Liver (tissue), 8 donors: ENCODE measurements at regions not wholly inside any gene's neighbourhood (a gene's known extent, or its start where the extent isn't known, plus 50 kb on each side); places are given as distances from the start of the nearest gene placed in this dataset.

Experiments used
- DNase-seq: peaks from one replicate; pipeline ENCODE4 v3.0.0-alpha.2; 2017; ENCODE audit warnings: low spot score
- H3K27ac ChIP-seq, 2 donors: one replicate each; pipeline ENCODE4 v1.7.0; 2013; ENCODE audit warnings: inconsistent platforms in 2 of 2, low read length in 2 of 2, control low read depth in 1 of 2, low read depth in 1 of 2, mild to moderate bottlenecking in 1 of 2
- H3K27me3 ChIP-seq, 4 donors: one replicate each; pipeline versions ENCODE4 v1.6.1 to v1.7.0; 2013; ENCODE audit warnings: low read length in 3 of 4, inconsistent platforms in 1 of 4, mild to moderate bottlenecking in 1 of 4, moderate library complexity in 1 of 4; ENCODE audit not compliant: control insufficient read depth in 4 of 4, insufficient read depth in 4 of 4
- H3K36me3 ChIP-seq, 4 donors: one replicate each; pipeline versions ENCODE4 v1.6.1 to v1.7.0; 2013; ENCODE audit warnings: low read length in 3 of 4, mild to moderate bottlenecking in 3 of 4, low read depth in 1 of 4, moderate library complexity in 1 of 4; ENCODE audit not compliant: control insufficient read depth in 4 of 4, insufficient read depth in 3 of 4
- H3K4me1 ChIP-seq, 4 donors: one replicate each; pipeline versions ENCODE4 v1.6.1 to v1.7.0; 2013; ENCODE audit warnings: low read length in 3 of 4, mild to moderate bottlenecking in 3 of 4, moderate library complexity in 1 of 4; ENCODE audit not compliant: control insufficient read depth in 4 of 4, insufficient read depth in 4 of 4
- H3K4me3 ChIP-seq, 3 donors: one replicate each; pipeline versions ENCODE4 v1.6.1 to v1.7.0; 2013; ENCODE audit warnings: low read length in 3 of 3, control low read depth in 1 of 3, low read depth in 1 of 3, mild to moderate bottlenecking in 1 of 3
- H3K9ac ChIP-seq, 2 donors: one replicate each; pipeline ENCODE4 v1.7.0; 2013; ENCODE audit warnings: low read length in 2 of 2, mild to moderate bottlenecking in 2 of 2, moderate library complexity in 2 of 2, control low read depth in 1 of 2, low read depth in 1 of 2
- H3K9me3 ChIP-seq, 4 donors: one replicate each; pipeline versions ENCODE4 v1.6.1 to v1.7.0; 2013; ENCODE audit warnings: low read length in 3 of 4; ENCODE audit not compliant: control insufficient read depth in 4 of 4
- EGR1 ChIP-seq, 2 donors: IDR thresholded peaks; 2 replicates each; pipeline ENCODE4 v1.6.1; 2016 to 2018; ENCODE audit warnings: antibody characterized with exemption in 2 of 2, low read depth in 2 of 2
- FOXA1 ChIP-seq: IDR thresholded peaks from 2 replicates; pipeline ENCODE4 v1.6.1; 2016; ENCODE audit warnings: antibody characterized with exemption
- FOXA2 ChIP-seq: IDR thresholded peaks from 2 replicates; pipeline ENCODE4 v1.6.1; 2016; ENCODE audit warnings: antibody characterized with exemption
- GABPA ChIP-seq, 2 donors: IDR thresholded peaks in 1 of 2; conservative IDR thresholded peaks in 1 of 2; 2 replicates each; pipeline ENCODE4 v1.6.1; 2016; ENCODE audit warnings: antibody characterized with exemption in 2 of 2, mild to moderate bottlenecking in 1 of 2, moderate library complexity in 1 of 2
- HNF4A ChIP-seq, 2 donors: conservative IDR thresholded peaks; 2 replicates each; pipeline ENCODE4 v1.6.1; 2016; ENCODE audit warnings: antibody characterized with exemption in 2 of 2, mild to moderate bottlenecking in 2 of 2
- HNF4G ChIP-seq: IDR thresholded peaks from 2 replicates; pipeline ENCODE4 v1.6.1; 2016; ENCODE audit warnings: antibody characterized with exemption
- JUND ChIP-seq, 2 donors: IDR thresholded peaks; 2 replicates each; pipeline ENCODE4 v1.6.1; 2016; ENCODE audit warnings: antibody characterized with exemption in 2 of 2
- NR2F2 ChIP-seq: IDR thresholded peaks from 2 replicates; pipeline ENCODE4 v1.6.1; 2016; ENCODE audit warnings: antibody characterized with exemption
- RAD21 ChIP-seq, 2 donors: IDR thresholded peaks; 2 replicates each; pipeline ENCODE4 v1.6.1; 2016; ENCODE audit warnings: antibody characterized with exemption in 2 of 2, mild to moderate bottlenecking in 2 of 2
- RXRA ChIP-seq, 2 donors: IDR thresholded peaks; 2 replicates each; pipeline ENCODE4 v1.6.1; 2017 to 2018; ENCODE audit warnings: antibody characterized with exemption in 2 of 2, mild to moderate bottlenecking in 1 of 2
- SP1 ChIP-seq: IDR thresholded peaks from 2 replicates; pipeline ENCODE4 v1.6.1; 2018; ENCODE audit warnings: antibody characterized with exemption, mild to moderate bottlenecking
- TAF1 ChIP-seq: conservative IDR thresholded peaks from 2 replicates; pipeline ENCODE4 v1.6.1; 2016; ENCODE audit warnings: antibody characterized with exemption, mild to moderate bottlenecking
- WGBS: extraction: QIAGEN DNeasy Blood & Tissue Kit; methylation state at CpG from one replicate; pipeline ENCODE4 v1.1.7; 2013; 5-methylcytosine and 5-hydroxymethylcytosine counted together
- TF ChIP-seq, protein P1 (sequence below): IDR thresholded peaks from 2 replicates; pipeline ENCODE4 v1.6.1; 2016; ENCODE audit warnings: antibody characterized with exemption
- TF ChIP-seq, protein P2 (sequence below): IDR thresholded peaks from 2 replicates; pipeline ENCODE4 v1.6.1; 2016; ENCODE audit warnings: antibody characterized with exemption
- TF ChIP-seq, protein P3 (sequence below): fragments of 150-350 bp; IDR thresholded peaks from 2 replicates; pipeline ENCODE4 v1.5.1; 2017; ENCODE audit warnings: improper control_type of control experiment, low read depth, low read length; ENCODE audit not compliant: missing input control
- donor health status: healthy.
- donor health status: healthy.
- donor health status: healthy.
- donor health status: healthy.
- donor health status: healthy.

DNA sequence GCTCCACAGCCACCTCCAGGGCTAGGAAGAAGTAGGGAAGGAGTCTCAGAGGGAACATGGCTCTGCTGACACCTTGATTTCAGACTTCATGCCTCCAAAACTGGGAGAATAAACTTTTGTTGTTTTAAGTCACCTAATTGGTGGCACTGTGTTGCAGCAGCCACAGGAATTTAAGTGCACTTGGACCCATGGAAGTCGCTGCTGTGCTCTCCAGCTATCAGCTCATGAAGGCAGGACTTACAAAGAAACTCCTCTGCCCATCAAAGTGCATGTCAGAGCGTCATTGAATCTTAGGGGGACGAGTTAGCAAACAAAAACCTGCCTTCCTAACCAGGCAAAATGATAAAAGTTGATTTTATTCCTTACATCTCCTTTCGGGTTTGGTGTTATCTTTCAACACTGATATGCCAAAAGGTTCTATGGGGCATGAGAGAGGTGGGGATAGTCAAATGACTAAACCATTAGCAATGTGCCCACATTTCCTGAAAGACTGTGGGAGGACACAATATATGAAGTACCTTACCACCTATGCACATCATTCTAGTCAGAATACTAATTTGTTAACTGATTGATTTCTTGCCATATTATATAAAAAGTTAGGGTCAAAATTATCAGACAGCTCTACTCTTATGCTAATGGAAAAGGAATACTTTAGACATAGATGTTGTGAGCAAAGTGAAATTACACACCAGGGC is 235.8 kb upstream of the TNP1 start:
- TF ChIP-seq HNF4A (conservative IDR thresholded peaks at IDR 0.05) = no peak
- TF ChIP-seq RXRA (IDR thresholded peaks at IDR 0.05) = no peak
- no peak for TF ChIP-seq FOXA2
- TF ChIP-seq, protein P1, sequence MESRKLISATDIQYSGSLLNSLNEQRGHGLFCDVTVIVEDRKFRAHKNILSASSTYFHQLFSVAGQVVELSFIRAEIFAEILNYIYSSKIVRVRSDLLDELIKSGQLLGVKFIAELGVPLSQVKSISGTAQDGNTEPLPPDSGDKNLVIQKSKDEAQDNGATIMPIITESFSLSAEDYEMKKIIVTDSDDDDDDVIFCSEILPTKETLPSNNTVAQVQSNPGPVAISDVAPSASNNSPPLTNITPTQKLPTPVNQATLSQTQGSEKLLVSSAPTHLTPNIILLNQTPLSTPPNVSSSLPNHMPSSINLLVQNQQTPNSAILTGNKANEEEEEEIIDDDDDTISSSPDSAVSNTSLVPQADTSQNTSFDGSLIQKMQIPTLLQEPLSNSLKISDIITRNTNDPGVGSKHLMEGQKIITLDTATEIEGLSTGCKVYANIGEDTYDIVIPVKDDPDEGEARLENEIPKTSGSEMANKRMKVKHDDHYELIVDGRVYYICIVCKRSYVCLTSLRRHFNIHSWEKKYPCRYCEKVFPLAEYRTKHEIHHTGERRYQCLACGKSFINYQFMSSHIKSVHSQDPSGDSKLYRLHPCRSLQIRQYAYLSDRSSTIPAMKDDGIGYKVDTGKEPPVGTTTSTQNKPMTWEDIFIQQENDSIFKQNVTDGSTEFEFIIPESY = no peak
- TF ChIP-seq FOXA1 = no peak
- TF ChIP-seq NR2F2 = no peak
- no peak for TF ChIP-seq RAD21 (IDR thresholded peaks at IDR 0.05)
- no peak for TF ChIP-seq EGR1 (IDR thresholded peaks at IDR 0.05; ENCODE audit: low read depth in 2 of 2)
- no peak for TF ChIP-seq TAF1
- no peak for TF ChIP-seq GABPA (IDR thresholded peaks at IDR 0.05 in 1 of 2, conservative IDR thresholded peaks at IDR 0.05 in 1 of 2)
- TF ChIP-seq, protein P2, sequence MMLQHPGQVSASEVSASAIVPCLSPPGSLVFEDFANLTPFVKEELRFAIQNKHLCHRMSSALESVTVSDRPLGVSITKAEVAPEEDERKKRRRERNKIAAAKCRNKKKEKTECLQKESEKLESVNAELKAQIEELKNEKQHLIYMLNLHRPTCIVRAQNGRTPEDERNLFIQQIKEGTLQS = no peak
- no peak for TF ChIP-seq JUND (IDR thresholded peaks at IDR 0.05)
- TF ChIP-seq, protein P3, sequence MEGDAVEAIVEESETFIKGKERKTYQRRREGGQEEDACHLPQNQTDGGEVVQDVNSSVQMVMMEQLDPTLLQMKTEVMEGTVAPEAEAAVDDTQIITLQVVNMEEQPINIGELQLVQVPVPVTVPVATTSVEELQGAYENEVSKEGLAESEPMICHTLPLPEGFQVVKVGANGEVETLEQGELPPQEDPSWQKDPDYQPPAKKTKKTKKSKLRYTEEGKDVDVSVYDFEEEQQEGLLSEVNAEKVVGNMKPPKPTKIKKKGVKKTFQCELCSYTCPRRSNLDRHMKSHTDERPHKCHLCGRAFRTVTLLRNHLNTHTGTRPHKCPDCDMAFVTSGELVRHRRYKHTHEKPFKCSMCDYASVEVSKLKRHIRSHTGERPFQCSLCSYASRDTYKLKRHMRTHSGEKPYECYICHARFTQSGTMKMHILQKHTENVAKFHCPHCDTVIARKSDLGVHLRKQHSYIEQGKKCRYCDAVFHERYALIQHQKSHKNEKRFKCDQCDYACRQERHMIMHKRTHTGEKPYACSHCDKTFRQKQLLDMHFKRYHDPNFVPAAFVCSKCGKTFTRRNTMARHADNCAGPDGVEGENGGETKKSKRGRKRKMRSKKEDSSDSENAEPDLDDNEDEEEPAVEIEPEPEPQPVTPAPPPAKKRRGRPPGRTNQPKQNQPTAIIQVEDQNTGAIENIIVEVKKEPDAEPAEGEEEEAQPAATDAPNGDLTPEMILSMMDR = no peak
- no peak for TF ChIP-seq HNF4G
- TF ChIP-seq SP1 = no peak

DNA sequence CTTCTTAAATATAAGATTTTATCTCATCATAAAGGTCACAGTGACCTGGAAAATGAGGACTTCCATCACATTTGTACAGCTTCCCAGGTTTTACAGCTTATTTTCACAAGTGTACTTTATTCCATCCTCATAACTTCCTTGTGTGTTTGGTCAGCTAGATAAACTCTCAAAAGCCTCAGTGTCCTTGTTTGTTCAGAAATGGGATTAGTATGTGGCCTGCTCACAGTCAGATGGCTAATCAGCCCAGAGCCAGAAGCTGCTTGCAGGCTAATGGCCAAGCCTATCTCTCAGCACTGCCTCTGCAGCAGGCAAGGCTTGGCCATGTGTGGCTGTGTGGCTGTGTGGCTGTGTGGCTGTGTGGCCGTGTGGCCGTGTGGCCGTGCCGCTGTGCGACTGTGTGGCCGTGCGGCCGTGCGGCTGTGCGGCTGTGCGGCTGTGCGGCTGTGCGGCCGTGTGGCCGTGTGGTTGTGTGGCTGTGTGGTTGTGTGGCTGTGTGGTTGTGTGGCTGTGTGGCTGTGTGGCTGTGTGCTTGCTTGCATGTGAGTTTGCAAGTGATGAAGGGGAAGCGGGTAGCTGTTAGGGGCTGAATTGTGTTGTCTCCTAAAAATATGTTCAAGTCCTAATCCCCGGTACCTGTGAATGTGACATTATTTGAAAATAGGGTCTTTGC is 233.0 kb upstream of the TNP1 start:
- Histone ChIP-seq H3K9ac (no peak overlapping the region), H3K36me3 (no peaks in the 10 kb centered on the region), H3K27me3 (no peaks in the 10 kb centered on the region), H3K27ac (no peak overlapping the region), H3K9me3 (no peaks in the 10 kb centered on the region), H3K4me1 (no peaks in the 10 kb centered on the region), H3K4me3 (no peak overlapping the region)
- no peak for DNase-seq
- WGBS = 92% methylated on average over 17 of the region's 17 CpGs
- TF ChIP-seq, protein P1 = no peak

More for the DNA sequence above, 235.8 kb upstream of the TNP1 start:
- Histone ChIP-seq H3K4me3 (no peak overlapping the region), H3K9ac (no peak overlapping the region), H3K36me3 (no peaks in the 10 kb centered on the region), H3K27me3 (no peaks in the 10 kb centered on the region), H3K9me3 (no peaks in the 10 kb centered on the region), H3K27ac (no peak overlapping the region), H3K4me1 (no peaks in the 10 kb centered on the region)
- no peak for DNase-seq
- 57% methylated on average over 4 of the region's 4 CpGs for WGBS
